ENCODE measurements at regions not wholly inside any gene's neighbourhood (a gene's known extent, or its start where the extent isn't known, plus 50 kb on each side); places are given as distances from the start of the nearest gene placed in this dataset.

GRCh38 chr11:41866525-41866924, 407.1 kb upstream of the LRRC4C start:
- Histone ChIP-seq H3K27me3 (ENCODE audit: control insufficient read depth, insufficient read depth, low read length) (no peaks in the 10 kb centered on the region), H3K4me3 (ENCODE audit: low read length) (no peak overlapping the region), H3K27ac (ENCODE audit: low read length) (no peak overlapping the region), H3K36me3 (ENCODE audit: control insufficient read depth, insufficient read depth, low read length) (no peaks in the 10 kb centered on the region), H3K4me1 (ENCODE audit: control insufficient read depth, insufficient read depth, low read length) (no peaks in the 10 kb centered on the region), H3K9me3 (ENCODE audit: control insufficient read depth, insufficient read depth, low read length) (no peaks in the 10 kb centered on the region)
- Mint-ChIP-seq H3K4me1 (no peaks in the 10 kb centered on the region), H3K4me3 (no peak overlapping the region), H3K27me3 (ENCODE audit: low read depth in 2 of 2) (no peaks in the 10 kb centered on the region), H3K36me3 (no peaks in the 10 kb centered on the region), H3K9me3 (peaks cover 5 to 8% of the 10 kb centered on the region in 2 donors), H3K27ac (no peak overlapping the region)
- TF ChIP-seq CTCF (IDR thresholded peaks at IDR 0.05), result no peak
- intact Hi-C loops (cut with micrococcal nuclease), result no loop called here
- ATAC-seq, result no peak
- DNase-seq, result no peak

GRCh38 chr11:41868606-41869005, 409.2 kb upstream of the LRRC4C start:
- no peaks in the 10 kb centered on the region for H3K36me3 ChIP-seq (ENCODE audit: control insufficient read depth, insufficient read depth, low read length)
- peaks cover 6 to 10% of the 10 kb centered on the region in 2 donors for H3K9me3 Mint-ChIP-seq
- H3K27me3 ChIP-seq (ENCODE audit: control insufficient read depth, insufficient read depth, low read length), result no peaks in the 10 kb centered on the region
- no peak for TF ChIP-seq CTCF (IDR thresholded peaks at IDR 0.05)
- H3K27ac Mint-ChIP-seq, result no peak overlapping the region
- no peak overlapping the region for H3K4me3 ChIP-seq (ENCODE audit: low read length)
- H3K4me1 ChIP-seq (ENCODE audit: control insufficient read depth, insufficient read depth, low read length), result no peaks in the 10 kb centered on the region
- intact Hi-C loops (cut with micrococcal nuclease), result no loop called here
- ATAC-seq (no peak), DNase-seq (no peak)
- WGBS (ENCODE audit: insufficient coverage), result 76% methylated on average over 4 of the region's 4 CpGs
- H3K4me3 Mint-ChIP-seq, result no peak overlapping the region
- no peak overlapping the region for H3K27ac ChIP-seq (ENCODE audit: low read length)
- no peaks in the 10 kb centered on the region for H3K27me3 Mint-ChIP-seq (ENCODE audit: low read depth in 2 of 2)
- no peaks in the 10 kb centered on the region for H3K9me3 ChIP-seq (ENCODE audit: control insufficient read depth, insufficient read depth, low read length)
- no peaks in the 10 kb centered on the region for H3K4me1 Mint-ChIP-seq
- H3K36me3 Mint-ChIP-seq, result no peaks in the 10 kb centered on the region

- no peaks in the 10 kb centered on the region for H3K4me1 Mint-ChIP-seq
- no peak for TF ChIP-seq CTCF (IDR thresholded peaks at IDR 0.05)
These were observed 413.0 kb upstream of the LRRC4C start for GRCh38 chr11:41872426-41872825.

GRCh38 chr11:41872870-41873269, 413.4 kb upstream of the LRRC4C start:
- no peaks in the 10 kb centered on the region for H3K4me1 ChIP-seq (ENCODE audit: control insufficient read depth, insufficient read depth, low read length)

More at GRCh38 chr11:41872426-41872825, 413.0 kb upstream of the LRRC4C start:
- intact Hi-C loops (cut with micrococcal nuclease), result no loop called here
- WGBS (ENCODE audit: insufficient coverage), result 80% methylated on average over 3 of the region's 3 CpGs
- DNase-seq (no peak), ATAC-seq (no peak)
- H3K4me3 Mint-ChIP-seq, result no peak overlapping the region
- no peak overlapping the region for H3K27ac Mint-ChIP-seq
- Histone ChIP-seq H3K27me3 (ENCODE audit: control insufficient read depth, insufficient read depth, low read length) (no peaks in the 10 kb centered on the region), H3K4me3 (ENCODE audit: low read length) (no peak overlapping the region), H3K9me3 (ENCODE audit: control insufficient read depth, insufficient read depth, low read length) (no peaks in the 10 kb centered on the region), H3K27ac (ENCODE audit: low read length) (no peak overlapping the region), H3K36me3 (ENCODE audit: control insufficient read depth, insufficient read depth, low read length) (no peaks in the 10 kb centered on the region), H3K4me1 (ENCODE audit: control insufficient read depth, insufficient read depth, low read length) (no peaks in the 10 kb centered on the region)
- no peaks in the 10 kb centered on the region for H3K27me3 Mint-ChIP-seq (ENCODE audit: low read depth in 2 of 2)
- no peaks in the 10 kb centered on the region for H3K36me3 Mint-ChIP-seq
- H3K9me3 Mint-ChIP-seq, result peaks cover 13 to 15% of the 10 kb centered on the region in 2 donors

More at GRCh38 chr11:41872870-41873269, 413.4 kb upstream of the LRRC4C start:
- ATAC-seq, result no peak
- H3K36me3 Mint-ChIP-seq, result no peaks in the 10 kb centered on the region
- no peaks in the 10 kb centered on the region for H3K27me3 Mint-ChIP-seq (ENCODE audit: low read depth in 2 of 2)
- no peaks in the 10 kb centered on the region for H3K36me3 ChIP-seq (ENCODE audit: control insufficient read depth, insufficient read depth, low read length)
- no peak overlapping the region for H3K27ac Mint-ChIP-seq
- TF ChIP-seq CTCF (IDR thresholded peaks at IDR 0.05), result no peak
- H3K9me3 Mint-ChIP-seq, result peaks cover 17 to 19% of the 10 kb centered on the region in 2 donors
- H3K27me3 ChIP-seq (ENCODE audit: control insufficient read depth, insufficient read depth, low read length), result no peaks in the 10 kb centered on the region
- no peaks in the 10 kb centered on the region for H3K4me1 Mint-ChIP-seq
- H3K27ac ChIP-seq (ENCODE audit: low read length), result no peak overlapping the region
- intact Hi-C loops (cut with micrococcal nuclease), result no loop called here
- H3K4me3 Mint-ChIP-seq, result no peak overlapping the region
- no peak for DNase-seq
- no peaks in the 10 kb centered on the region for H3K9me3 ChIP-seq (ENCODE audit: control insufficient read depth, insufficient read depth, low read length)
- 88% methylated on average over 2 of the region's 4 CpGs for WGBS (ENCODE audit: insufficient coverage)
- H3K4me3 ChIP-seq (ENCODE audit: low read length), result no peak overlapping the region

All from natural killer cell (primary cell).